Nephron progenitor cell (in vitro differentiated cells): ENCODE measurements at regions not wholly inside any gene's neighbourhood (a gene's known extent, or its start where the extent isn't known, plus 50 kb on each side); places are given as distances from the start of the nearest gene placed in this dataset.

Experiments used
- DNase-seq: peaks from one replicate; pipeline ENCODE4 v3.0.0; 2021
- H3K27ac Mint-ChIP-seq: 2 replicates; pipeline ENCODE4 v1.8.0; 2021; ENCODE audit warnings: mild to moderate bottlenecking, moderate library complexity, mixed read lengths
- H3K27me3 Mint-ChIP-seq: 2 replicates; pipeline ENCODE4 v1.8.0; 2021; ENCODE audit warnings: mild to moderate bottlenecking, low read depth, mixed read lengths; ENCODE audit not compliant: poor library complexity
- H3K36me3 Mint-ChIP-seq: 2 replicates; pipeline ENCODE4 v1.8.0; 2021; ENCODE audit warnings: low read depth, mixed read lengths
- H3K4me1 Mint-ChIP-seq: 2 replicates; pipeline ENCODE4 v1.8.0; 2021; ENCODE audit warnings: mixed read lengths
- H3K4me3 Mint-ChIP-seq: 2 replicates; pipeline ENCODE4 v1.8.0; 2021; ENCODE audit warnings: mild to moderate bottlenecking, moderate library complexity, mixed read lengths
- H3K9me3 Mint-ChIP-seq: 2 replicates; pipeline ENCODE4 v1.8.0; 2021; ENCODE audit warnings: mild to moderate bottlenecking, moderate library complexity, mixed read lengths
- CTCF ChIP-seq: fragments of 200-600 bp; sonication (generic); IDR thresholded peaks from 2 replicates; pipeline ENCODE4 v1.5.0; 2021; ENCODE audit warnings: antibody characterized with exemption

GRCh38 chr12:125983784-125984500 lies 918.7 kb downstream of the AACS start:
- Mint-ChIP-seq H3K9me3 (peaks cover 3% of the 10 kb centered on the region), H3K27me3 (no peaks in the 10 kb centered on the region), H3K27ac (peak overlapping the region; percentile 89), H3K36me3 (no peaks in the 10 kb centered on the region), H3K4me3 (peak overlapping the region; percentile 90), H3K4me1 (peaks cover 18% of the 10 kb centered on the region)
- no peak for TF ChIP-seq CTCF
- DNase-seq: peak; percentile 63

- DNase-seq: no peak
- no peaks in the 10 kb centered on the region for H3K9me3 Mint-ChIP-seq
- no peak overlapping the region for H3K4me3 Mint-ChIP-seq
- peaks cover 5% of the 10 kb centered on the region for H3K27me3 Mint-ChIP-seq
- H3K4me1 Mint-ChIP-seq: peaks cover 5% of the 10 kb centered on the region
- no peaks in the 10 kb centered on the region for H3K36me3 Mint-ChIP-seq
- no peak for TF ChIP-seq CTCF
- no peak overlapping the region for H3K27ac Mint-ChIP-seq
These were observed 923.3 kb downstream of the AACS start for GRCh38 chr12:125988545-125988944.

- Mint-ChIP-seq H3K9me3 (no peaks in the 10 kb centered on the region), H3K27me3 (peaks cover 5% of the 10 kb centered on the region), H3K27ac (no peak overlapping the region), H3K4me3 (no peak overlapping the region), H3K4me1 (peaks cover 5% of the 10 kb centered on the region), H3K36me3 (no peaks in the 10 kb centered on the region)
- TF ChIP-seq CTCF: no peak
- DNase-seq: no peak
These were observed 924.5 kb downstream of the AACS start for GRCh38 chr12:125989696-125990095.

- no peaks in the 10 kb centered on the region for H3K4me1 Mint-ChIP-seq
- no peak for TF ChIP-seq CTCF
- H3K4me3 Mint-ChIP-seq: no peak overlapping the region
- H3K36me3 Mint-ChIP-seq: no peaks in the 10 kb centered on the region
- DNase-seq: no peak
- no peak overlapping the region for H3K27ac Mint-ChIP-seq
- H3K27me3 Mint-ChIP-seq: peaks cover 18% of the 10 kb centered on the region
- H3K9me3 Mint-ChIP-seq: no peaks in the 10 kb centered on the region
These were observed 931.2 kb downstream of the AACS start for GRCh38 chr12:125996443-125996842.

GRCh38 chr12:125999628-126000027 lies 934.4 kb downstream of the AACS start:
- H3K27me3 Mint-ChIP-seq: peaks cover 13% of the 10 kb centered on the region
- no peak overlapping the region for H3K27ac Mint-ChIP-seq
- no peaks in the 10 kb centered on the region for H3K4me1 Mint-ChIP-seq
- no peaks in the 10 kb centered on the region for H3K36me3 Mint-ChIP-seq
- peaks cover 20% of the 10 kb centered on the region for H3K9me3 Mint-ChIP-seq
- no peak overlapping the region for H3K4me3 Mint-ChIP-seq
- no peak for DNase-seq
- no peak for TF ChIP-seq CTCF

GRCh38 chr12:126019385-126019784 lies 954.1 kb downstream of the AACS start:
- H3K36me3 Mint-ChIP-seq: no peaks in the 10 kb centered on the region
- H3K9me3 Mint-ChIP-seq: peaks cover 55% of the 10 kb centered on the region
- no peaks in the 10 kb centered on the region for H3K27me3 Mint-ChIP-seq
- no peak for TF ChIP-seq CTCF
- H3K4me3 Mint-ChIP-seq: no peak overlapping the region
- no peak for DNase-seq
- H3K4me1 Mint-ChIP-seq: no peaks in the 10 kb centered on the region
- H3K27ac Mint-ChIP-seq: no peak overlapping the region
